Stimulated activated CD8-positive, alpha-beta memory T cell treated with anti-CD3 and anti-CD28 coated beads, Interleukin-4, amount 100 ng/mL, for 4 hours (primary cell): ENCODE measurements at regions not wholly inside any gene's neighbourhood (a gene's known extent, or its start where the extent isn't known, plus 50 kb on each side); places are given as distances from the start of the nearest gene placed in this dataset.
"Not testable (repeated sequence)": the region's sequence is repeated elsewhere in the genome, so short reads cannot be mapped to it uniquely, and the experiment has no call there.

Experiments
- DNase-seq, 2 donors: peaks; one replicate each; pipeline ENCODE4 v3.0.0-alpha.2; 2020; ENCODE audit warnings: low read depth in 2 of 2, low spot score in 1 of 2

- no peak for DNase-seq
Measured at GRCh38 chr1:38613996-38614395, 245.6 kb downstream of the RRAGC start.

- DNase-seq = no peak
Measured at GRCh38 chr1:38612951-38613350, 246.6 kb downstream of the RRAGC start.

DNA sequence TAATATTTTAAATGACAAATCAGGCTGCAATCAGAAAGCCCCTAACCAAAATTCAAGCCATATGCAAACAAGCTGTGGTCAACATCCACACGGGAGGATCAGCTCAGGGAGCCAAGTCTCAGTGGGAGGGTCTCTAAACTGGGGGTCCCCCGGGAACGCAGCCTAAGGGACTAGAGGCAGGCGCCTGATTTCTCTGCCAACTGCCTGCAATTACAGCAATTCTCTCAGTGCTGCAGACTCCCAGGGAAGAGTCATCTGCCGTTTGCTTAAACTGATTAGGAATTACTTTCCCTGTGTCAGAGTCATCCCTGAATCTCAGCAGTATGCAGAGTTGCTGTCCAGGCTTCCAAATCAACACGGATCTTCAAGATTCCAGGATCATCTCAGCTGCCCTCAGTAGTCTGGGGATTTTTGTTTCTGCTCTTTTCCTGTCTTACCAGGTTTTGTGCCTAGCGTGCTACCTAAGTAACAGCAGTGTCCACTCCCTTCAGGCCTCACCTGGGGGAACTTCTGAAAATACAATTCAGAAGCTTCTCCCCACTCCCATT is 247.8 kb downstream of the RRAGC start:
- no peak for DNase-seq

DNA sequence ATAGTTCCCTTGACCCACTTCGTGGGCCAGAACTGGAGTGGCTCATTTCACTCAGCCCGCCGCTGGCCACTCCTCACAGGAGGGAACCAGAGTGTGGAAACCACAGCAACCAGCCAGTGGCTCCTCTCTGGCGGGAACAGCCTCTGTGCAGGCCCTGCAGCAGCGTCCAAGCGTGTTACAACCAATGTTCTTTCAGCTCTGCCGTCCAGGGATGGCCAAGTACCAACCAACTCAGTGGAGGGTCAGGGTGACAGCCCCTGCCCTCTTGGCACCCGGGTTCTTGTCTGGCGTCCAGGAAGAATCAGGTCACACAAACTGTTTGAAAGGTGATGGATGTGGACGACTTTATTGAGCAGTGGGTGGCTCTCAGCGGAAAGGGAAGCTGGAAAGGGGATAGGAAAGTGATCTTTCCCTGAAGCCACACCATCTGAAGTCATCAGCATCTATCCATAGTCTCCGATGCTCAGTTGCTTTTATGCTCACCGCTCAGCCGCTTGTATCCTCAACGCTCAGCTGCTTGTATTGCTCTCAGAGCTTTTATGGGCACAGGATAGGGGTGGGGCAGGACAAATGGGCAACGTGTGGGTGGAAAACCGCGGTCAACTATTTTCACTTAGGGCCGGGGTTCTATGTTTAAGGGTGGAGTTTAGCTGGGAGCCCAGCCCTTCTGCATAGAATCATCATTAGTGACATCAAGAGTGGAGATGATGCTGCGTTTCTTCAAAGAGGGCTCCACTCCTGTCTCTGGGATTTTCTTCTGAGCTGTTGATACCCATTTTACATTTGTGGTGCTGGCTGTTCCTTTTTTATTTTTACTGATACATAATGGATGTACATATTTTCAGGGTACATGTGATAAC is 250.2 kb downstream of the RRAGC start:
- DNase-seq = no peak

- DNase-seq = no peak
Measured at GRCh38 chr1:38608202-38608864, 251.2 kb downstream of the RRAGC start.

DNA sequence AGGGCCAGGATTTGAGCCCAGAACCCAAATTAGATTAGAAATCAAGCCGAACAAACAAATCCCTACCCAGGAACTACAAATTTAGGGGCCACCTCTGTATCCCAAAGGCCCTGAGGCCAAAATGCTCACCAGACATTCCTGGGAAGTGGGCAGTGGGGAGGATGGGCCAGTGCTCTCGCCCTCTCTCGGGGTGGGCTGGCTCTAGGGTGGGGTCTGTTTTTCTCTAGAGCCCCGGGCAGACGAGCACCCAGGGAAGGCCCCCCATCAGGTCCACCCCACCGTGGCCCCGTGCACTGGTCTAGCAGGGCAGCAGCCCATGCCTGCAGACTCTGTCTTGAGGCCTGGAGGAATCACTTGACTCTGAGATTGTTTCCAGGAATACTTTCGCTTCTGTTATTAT is 252.0 kb downstream of the RRAGC start:
- DNase-seq = no peak

- no peak for DNase-seq
Measured at GRCh38 chr1:38605063-38605462, 254.5 kb downstream of the RRAGC start.

DNA sequence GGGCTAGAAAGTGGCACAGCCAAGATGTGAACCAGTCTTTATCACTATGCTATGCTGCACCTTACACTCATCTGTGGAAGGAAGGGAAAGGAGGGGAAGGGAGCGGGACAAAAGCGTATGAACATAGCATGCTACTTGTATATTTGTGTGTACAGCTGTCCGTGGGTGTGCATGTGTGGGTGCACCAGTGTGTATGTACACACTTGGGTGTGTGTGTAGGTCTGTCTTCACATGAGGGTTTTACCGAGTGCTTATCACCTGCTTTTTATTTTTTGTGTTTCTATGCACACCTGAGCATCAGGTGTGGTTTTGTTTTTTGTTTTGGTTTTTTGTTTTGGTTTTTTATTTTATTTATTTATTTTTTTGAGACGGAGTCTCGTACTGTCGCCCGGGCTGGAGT is 255.7 kb downstream of the RRAGC start:
- DNase-seq = no peak

DNA sequence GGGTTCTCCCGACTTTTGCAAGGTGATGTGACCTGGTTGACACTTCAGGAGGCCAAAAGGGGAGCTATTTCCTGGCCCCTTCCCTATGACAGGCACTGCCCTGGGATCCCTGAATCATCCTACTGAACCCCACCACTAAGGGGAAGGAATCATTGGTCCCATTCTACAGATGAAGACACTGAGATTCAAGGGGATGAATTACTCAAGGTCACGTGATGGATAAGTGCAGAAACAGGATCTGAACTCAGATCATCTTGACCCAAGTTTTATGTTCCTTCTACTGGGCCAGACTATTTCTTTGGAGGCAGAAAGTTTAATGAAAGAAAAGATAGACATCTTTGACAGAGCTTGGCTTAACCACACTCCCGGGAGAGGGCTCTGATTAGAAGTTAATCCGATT is 258.7 kb downstream of the RRAGC start:
- no peak for DNase-seq

- DNase-seq = no peak
Measured at GRCh38 chr1:38600286-38600685, 259.3 kb downstream of the RRAGC start.

- no peak for DNase-seq
Measured at GRCh38 chr1:38598118-38598517, 261.5 kb downstream of the RRAGC start.

DNA sequence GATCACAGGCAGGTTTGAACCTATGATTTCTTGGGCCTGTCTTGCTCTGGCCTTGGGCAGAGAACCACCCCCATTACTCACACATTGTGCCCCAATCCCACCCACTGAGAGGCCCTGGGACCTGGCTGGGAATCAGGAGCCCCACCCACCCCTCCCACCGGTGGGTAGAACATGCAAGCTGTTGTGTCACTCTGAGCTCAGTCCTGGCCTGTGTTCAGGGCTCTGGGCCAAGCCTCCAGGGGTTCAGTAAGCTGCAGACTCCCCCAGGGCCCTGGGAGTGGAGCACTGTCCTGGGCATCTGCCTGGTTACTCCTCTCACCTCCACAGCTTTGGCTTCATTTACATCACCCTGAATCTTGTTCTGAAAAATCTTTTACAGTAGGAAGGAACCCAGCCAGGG is 270.5 kb downstream of the RRAGC start:
- DNase-seq = no peak

DNA sequence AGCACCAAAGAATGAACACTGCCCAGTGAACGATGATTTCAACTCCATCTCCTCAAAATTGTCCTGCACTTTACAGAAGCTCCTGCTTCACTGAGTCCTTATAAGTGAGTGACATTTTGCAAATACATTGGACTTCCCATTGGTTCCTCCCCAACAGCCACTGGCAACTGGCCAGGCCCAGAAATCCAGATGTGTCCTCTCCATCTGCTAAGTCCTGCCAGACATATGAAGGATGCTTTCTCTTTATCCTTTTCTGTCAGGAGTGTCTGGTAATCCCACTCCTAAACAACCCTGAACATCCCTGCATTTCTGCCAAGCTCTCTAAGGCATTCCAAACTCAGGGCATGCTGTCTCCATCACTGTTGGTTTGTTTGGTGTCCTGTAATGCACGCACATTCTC is 271.8 kb downstream of the RRAGC start:
- no peak for DNase-seq

GRCh38 chr1:38586993-38587646 is 272.5 kb downstream of the RRAGC start:
- DNase-seq = no peak

GRCh38 chr1:38585971-38586370 is 273.6 kb downstream of the RRAGC start:
- no peak for DNase-seq

GRCh38 chr1:38585460-38585859 is 274.1 kb downstream of the RRAGC start:
- no peak for DNase-seq

DNA sequence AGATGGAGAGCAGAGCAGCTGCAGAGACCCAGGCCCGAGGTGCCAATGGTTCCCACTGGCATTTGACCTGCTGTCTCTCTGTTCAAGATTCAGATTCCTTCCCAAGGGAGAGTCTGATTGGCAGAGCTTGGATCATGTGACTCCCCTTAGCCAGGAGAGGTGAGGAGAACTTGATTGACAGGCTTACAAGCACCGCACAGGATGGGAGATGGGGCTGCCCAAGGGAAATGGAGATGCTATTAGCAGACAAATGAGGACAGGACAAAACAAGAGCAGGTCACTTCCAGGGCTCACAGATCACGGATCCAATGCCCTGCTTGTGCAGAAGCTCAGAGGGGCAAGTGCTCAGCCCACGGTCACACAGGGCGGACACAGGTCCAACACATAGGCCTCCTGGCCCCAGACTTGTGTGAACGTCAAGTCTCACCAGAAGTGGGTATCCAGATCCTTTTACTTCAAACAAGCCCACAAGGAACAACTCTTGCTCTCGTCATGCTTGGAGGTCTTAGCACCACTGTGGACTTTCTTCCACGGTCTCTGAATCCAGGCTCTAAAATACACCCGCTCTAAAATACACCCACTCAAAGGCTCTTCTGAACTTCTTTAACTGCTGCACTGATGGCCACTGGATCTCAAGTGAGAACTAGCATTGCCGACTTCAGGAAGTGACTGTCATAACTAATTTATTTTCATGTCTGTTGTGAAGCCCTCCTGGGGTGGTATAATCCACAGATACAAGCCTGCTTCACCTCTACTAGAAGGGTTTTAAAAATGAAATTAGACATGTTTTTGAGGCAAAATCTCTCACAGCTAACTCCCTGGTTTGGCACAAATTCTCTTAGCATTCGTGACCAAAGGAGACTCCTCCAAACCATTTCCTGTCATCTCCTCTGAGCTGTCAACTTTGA is 274.9 kb downstream of the RRAGC start:
- DNase-seq = no peak

- DNase-seq = not testable (repeated sequence)
Measured at GRCh38 chr1:38583287-38583686, 276.3 kb downstream of the RRAGC start.

GRCh38 chr1:38581396-38581795 is 278.2 kb downstream of the RRAGC start:
- DNase-seq = no peak

DNA sequence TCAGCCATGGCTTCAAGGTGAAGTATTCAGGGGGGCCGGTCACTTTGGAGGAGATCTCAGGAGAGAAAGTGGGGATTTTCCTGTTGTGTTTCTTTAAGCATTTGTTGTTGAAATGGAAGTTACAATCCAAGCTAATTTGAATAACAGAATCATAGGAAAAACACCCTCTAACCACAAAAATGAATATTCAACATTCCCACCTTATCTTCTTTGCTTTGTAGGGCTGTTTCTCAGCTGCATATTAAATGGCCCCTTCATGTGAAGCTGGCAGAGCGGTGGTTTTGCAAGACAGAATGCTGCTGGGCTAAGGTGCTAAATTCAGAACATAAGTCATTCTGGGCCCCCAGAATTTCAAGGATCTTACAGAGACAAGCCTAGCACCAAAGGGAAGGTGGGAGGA is 279.0 kb downstream of the RRAGC start:
- DNase-seq = no peak

DNA sequence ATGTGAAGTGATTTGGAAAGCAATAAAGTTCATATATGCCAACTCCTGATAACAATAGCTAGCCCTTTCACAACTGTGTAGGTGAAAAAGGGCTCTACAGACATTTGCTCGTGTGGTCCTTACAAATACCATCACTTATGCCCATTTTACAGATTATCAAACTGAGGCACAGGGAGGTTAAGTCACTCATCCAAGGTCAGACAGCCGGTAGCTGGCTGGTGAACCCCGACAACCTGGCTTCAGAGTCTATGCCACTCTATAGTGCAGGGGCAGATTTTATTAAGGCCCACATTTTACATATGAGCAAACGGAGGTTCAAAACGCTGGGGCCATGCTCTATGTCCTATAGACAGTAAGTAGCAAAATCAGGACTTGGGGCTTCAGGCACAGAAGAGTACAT is 280.5 kb downstream of the RRAGC start:
- no peak for DNase-seq
